ENCODE measurements at regions not wholly inside any gene's neighbourhood (a gene's known extent, or its start where the extent isn't known, plus 50 kb on each side); places are given as distances from the start of the nearest gene placed in this dataset.

DNA sequence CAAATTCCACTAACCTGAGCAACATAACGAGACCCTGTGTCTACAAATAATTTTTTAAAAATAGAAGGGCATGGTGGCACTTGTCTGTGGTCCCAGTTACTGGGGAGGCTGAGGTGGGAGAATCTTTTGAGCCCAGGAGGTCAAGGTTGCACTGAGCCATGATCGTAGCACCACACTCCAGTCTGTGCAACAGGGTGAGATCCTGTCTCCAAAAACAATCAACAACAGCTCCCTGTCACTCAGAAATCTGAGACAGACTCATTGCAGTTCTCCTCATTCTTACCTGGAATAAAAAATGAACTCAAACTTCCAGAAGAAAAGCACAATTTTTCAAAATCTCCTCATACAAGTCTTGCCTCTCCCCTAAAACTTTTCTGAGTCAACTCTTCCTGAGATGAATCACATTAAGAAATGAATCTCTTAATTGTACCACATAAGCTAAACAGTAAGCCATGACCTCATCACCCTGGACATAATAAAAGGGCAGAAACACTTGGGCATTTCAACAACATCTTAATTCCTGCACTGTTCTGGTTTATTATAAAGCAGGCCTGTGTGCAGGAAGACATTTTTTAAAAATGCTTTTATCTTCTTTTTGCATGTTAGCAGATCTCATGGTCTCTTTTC, 214.3 kb upstream of the CDKN3 start:
- no peak overlapping the region for H2AFZ ChIP-seq (ENCODE audit: low read depth, low read length)
- H3K27ac ChIP-seq (ENCODE audit: low read length) = no peak overlapping the region
- no peaks in the 10 kb centered on the region for H4K20me1 ChIP-seq (ENCODE audit: insufficient read depth)
- no peak overlapping the region for H3K9ac ChIP-seq (ENCODE audit: low read length)
- H3K4me2 ChIP-seq (ENCODE audit: low read length) = no peak overlapping the region
- H3F3A ChIP-seq (ENCODE audit: insufficient read depth, low read length, poor library complexity, severe bottlenecking) = no peaks in the 10 kb centered on the region
- H3K9me3 ChIP-seq (ENCODE audit: low read length) = no peaks in the 10 kb centered on the region
- no peaks in the 10 kb centered on the region for H3K79me2 ChIP-seq (replicated peaks; ENCODE audit: insufficient read depth, low read length)
- H3K9me2 ChIP-seq (ENCODE audit: insufficient read depth, low read length) = no peaks in the 10 kb centered on the region
- H3K27me3 ChIP-seq (ENCODE audit: insufficient read depth, low read depth, low read length) = no peaks in the 10 kb centered on the region
- H3K4me3 ChIP-seq (ENCODE audit: low read length) = no peak overlapping the region
- TF ChIP-seq, protein P1, sequence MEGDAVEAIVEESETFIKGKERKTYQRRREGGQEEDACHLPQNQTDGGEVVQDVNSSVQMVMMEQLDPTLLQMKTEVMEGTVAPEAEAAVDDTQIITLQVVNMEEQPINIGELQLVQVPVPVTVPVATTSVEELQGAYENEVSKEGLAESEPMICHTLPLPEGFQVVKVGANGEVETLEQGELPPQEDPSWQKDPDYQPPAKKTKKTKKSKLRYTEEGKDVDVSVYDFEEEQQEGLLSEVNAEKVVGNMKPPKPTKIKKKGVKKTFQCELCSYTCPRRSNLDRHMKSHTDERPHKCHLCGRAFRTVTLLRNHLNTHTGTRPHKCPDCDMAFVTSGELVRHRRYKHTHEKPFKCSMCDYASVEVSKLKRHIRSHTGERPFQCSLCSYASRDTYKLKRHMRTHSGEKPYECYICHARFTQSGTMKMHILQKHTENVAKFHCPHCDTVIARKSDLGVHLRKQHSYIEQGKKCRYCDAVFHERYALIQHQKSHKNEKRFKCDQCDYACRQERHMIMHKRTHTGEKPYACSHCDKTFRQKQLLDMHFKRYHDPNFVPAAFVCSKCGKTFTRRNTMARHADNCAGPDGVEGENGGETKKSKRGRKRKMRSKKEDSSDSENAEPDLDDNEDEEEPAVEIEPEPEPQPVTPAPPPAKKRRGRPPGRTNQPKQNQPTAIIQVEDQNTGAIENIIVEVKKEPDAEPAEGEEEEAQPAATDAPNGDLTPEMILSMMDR (IDR thresholded peaks at IDR 0.05; ENCODE audit: poor library complexity, severe bottlenecking) = no peak
- TF ChIP-seq EZH2 (IDR thresholded peaks at IDR 0.05; ENCODE audit: borderline replicate concordance, insufficient read depth, low read length, poor library complexity, severe bottlenecking) = no peak
- TF ChIP-seq MXI1 (conservative IDR thresholded peaks at IDR 0.05; ENCODE audit: poor library complexity, severe bottlenecking) = no peak
- TF ChIP-seq, protein P2, sequence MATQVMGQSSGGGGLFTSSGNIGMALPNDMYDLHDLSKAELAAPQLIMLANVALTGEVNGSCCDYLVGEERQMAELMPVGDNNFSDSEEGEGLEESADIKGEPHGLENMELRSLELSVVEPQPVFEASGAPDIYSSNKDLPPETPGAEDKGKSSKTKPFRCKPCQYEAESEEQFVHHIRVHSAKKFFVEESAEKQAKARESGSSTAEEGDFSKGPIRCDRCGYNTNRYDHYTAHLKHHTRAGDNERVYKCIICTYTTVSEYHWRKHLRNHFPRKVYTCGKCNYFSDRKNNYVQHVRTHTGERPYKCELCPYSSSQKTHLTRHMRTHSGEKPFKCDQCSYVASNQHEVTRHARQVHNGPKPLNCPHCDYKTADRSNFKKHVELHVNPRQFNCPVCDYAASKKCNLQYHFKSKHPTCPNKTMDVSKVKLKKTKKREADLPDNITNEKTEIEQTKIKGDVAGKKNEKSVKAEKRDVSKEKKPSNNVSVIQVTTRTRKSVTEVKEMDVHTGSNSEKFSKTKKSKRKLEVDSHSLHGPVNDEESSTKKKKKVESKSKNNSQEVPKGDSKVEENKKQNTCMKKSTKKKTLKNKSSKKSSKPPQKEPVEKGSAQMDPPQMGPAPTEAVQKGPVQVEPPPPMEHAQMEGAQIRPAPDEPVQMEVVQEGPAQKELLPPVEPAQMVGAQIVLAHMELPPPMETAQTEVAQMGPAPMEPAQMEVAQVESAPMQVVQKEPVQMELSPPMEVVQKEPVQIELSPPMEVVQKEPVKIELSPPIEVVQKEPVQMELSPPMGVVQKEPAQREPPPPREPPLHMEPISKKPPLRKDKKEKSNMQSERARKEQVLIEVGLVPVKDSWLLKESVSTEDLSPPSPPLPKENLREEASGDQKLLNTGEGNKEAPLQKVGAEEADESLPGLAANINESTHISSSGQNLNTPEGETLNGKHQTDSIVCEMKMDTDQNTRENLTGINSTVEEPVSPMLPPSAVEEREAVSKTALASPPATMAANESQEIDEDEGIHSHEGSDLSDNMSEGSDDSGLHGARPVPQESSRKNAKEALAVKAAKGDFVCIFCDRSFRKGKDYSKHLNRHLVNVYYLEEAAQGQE (IDR thresholded peaks at IDR 0.05; ENCODE audit: borderline replicate concordance) = no peak
- TF ChIP-seq POLR2AphosphoS5 (IDR thresholded peaks at IDR 0.05) = no peak
- no peak for TF ChIP-seq RAD21 (conservative IDR thresholded peaks at IDR 0.05)
- TF ChIP-seq EP300 (conservative IDR thresholded peaks at IDR 0.05; ENCODE audit: poor library complexity, severe bottlenecking) = no peak
- no peak for TF ChIP-seq SMC3 (conservative IDR thresholded peaks at IDR 0.05; ENCODE audit: poor library complexity)
- H3K36me3 ChIP-seq (ENCODE audit: insufficient read depth, low read length) = no peaks in the 10 kb centered on the region

DNA sequence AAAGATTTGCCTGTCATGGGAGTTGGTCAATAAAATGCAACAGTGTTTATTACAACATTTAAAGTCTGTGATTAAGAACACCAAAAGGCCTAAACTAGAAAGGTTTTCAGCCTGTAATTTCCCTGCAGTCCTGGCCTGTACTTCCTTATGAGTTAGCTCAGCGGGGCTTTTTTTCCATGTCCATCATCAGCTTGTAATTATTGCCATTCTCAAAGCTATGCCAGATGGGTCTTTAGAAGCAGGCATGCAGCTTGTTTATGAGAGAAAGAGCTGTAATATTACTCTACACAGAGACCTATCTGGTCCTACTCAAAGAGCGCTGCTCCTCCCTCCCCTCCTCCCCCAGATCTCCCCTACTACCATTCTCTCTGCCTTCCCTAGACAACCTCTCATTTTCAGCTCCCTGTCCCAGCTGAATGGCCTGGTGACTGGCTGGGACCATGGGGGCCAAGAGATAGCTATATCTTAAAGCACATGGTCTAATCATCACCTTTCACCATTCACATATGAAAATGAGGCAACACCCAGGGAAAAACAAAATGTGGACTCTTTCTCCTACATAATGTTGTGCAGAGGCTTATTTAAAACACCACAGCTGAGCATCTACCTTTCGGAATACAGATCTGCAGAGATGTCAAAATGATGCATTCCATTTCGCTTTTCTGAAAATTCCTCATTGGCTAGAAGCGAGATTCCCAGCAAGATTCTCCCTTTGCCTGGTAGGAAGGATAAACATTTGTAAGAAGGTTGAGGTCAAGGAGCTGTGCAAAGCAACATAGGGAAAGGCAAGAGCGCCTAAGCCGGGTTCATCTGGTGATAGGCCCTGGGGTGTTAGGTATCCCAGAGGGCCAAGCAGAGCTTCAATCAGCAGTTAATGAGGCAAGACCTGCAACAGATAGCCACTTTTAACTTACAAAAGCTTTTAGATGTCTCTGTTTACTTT, 209.7 kb upstream of the CDKN3 start:
- H3K9me3 ChIP-seq (ENCODE audit: low read length) = no peaks in the 10 kb centered on the region
- no peaks in the 10 kb centered on the region for H4K20me1 ChIP-seq (ENCODE audit: insufficient read depth)
- no peak overlapping the region for H2AFZ ChIP-seq (ENCODE audit: low read depth, low read length)
- no peaks in the 10 kb centered on the region for H3K9me2 ChIP-seq (ENCODE audit: insufficient read depth, low read length)
- H3K27ac ChIP-seq (ENCODE audit: low read length) = no peak overlapping the region
- H3K27me3 ChIP-seq (ENCODE audit: insufficient read depth, low read depth, low read length) = no peaks in the 10 kb centered on the region
- H3K4me2 ChIP-seq (ENCODE audit: low read length) = no peak overlapping the region
- no peak for TF ChIP-seq RAD21 (conservative IDR thresholded peaks at IDR 0.05)
- TF ChIP-seq, protein P2 (IDR thresholded peaks at IDR 0.05; ENCODE audit: borderline replicate concordance) = no peak
- TF ChIP-seq POLR2AphosphoS5 (IDR thresholded peaks at IDR 0.05) = no peak
- no peak for TF ChIP-seq SMC3 (conservative IDR thresholded peaks at IDR 0.05; ENCODE audit: poor library complexity)
- TF ChIP-seq EP300 (conservative IDR thresholded peaks at IDR 0.05; ENCODE audit: poor library complexity, severe bottlenecking) = no peak
- no peak for TF ChIP-seq TAF1 (IDR thresholded peaks at IDR 0.05; ENCODE audit: low read depth)
- no peak for TF ChIP-seq EZH2 (IDR thresholded peaks at IDR 0.05; ENCODE audit: borderline replicate concordance, insufficient read depth, low read length, poor library complexity, severe bottlenecking)
- no peak for TF ChIP-seq MXI1 (conservative IDR thresholded peaks at IDR 0.05; ENCODE audit: poor library complexity, severe bottlenecking)
- TF ChIP-seq, protein P1 (IDR thresholded peaks at IDR 0.05; ENCODE audit: poor library complexity, severe bottlenecking) = no peak
- H3K79me2 ChIP-seq (replicated peaks; ENCODE audit: insufficient read depth, low read length) = no peaks in the 10 kb centered on the region
- no peak overlapping the region for H3K4me3 ChIP-seq (ENCODE audit: low read length)
- no peak overlapping the region for H3K9ac ChIP-seq (ENCODE audit: low read length)
- no peaks in the 10 kb centered on the region for H3K36me3 ChIP-seq (ENCODE audit: insufficient read depth, low read length)
- H3F3A ChIP-seq (ENCODE audit: insufficient read depth, low read length, poor library complexity, severe bottlenecking) = no peaks in the 10 kb centered on the region

Measured in neural cell (in vitro differentiated cells).